GM21528 (cell line): ENCODE measurements at regions not wholly inside any gene's neighbourhood (a gene's known extent, or its start where the extent isn't known, plus 50 kb on each side); places are given as distances from the start of the nearest gene placed in this dataset.

Source experiments
- ATAC-seq: cut with Tn5 transposase; IDR thresholded peaks from one replicate; pipeline ENCODE4 v1.9.1; 2021; ENCODE audit warnings: mild to moderate bottlenecking, moderate library complexity; ENCODE audit not compliant: unreplicated experiment, low FRiP score

DNA sequence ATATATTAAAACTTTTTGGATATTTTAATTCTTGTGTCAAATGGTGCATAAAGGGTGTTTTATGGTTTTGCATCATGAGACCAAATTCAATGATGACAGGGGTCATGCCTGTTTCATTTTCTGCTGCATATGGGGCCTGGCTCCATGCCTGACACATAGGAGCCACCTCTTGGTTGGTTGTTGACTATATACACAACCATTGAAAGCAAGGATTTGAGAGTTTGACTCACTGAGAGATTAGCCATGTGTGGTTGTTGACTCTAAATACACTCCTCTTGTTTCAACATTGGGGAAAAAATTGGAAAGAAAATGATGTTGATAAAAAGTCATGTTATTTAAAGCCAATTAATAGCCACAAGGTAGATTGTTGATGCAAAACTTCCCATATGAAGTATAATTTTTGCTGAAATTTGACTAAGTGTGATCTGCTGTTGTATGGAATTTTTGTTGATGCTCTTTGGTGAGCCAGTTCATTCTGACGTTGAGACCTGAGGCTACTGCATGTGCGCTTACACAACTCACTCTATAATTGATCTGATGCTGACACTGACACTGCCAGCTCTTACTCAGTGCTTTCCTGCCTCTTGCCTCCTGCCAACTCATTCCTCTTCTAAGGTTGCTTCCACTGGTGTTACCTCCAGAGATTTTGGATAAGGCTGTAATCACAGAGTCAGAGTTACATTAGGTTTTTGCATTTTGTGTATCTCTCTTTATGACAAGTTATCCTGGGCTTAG lies 446.2 kb upstream of the SLC14A2 start:
- ATAC-seq: no peak

- ATAC-seq: no peak
Observed at GRCh38 chr18:45169610-45170009, 445.7 kb upstream of the SLC14A2 start.

GRCh38 chr18:45171679-45172191 lies 443.5 kb upstream of the SLC14A2 start:
- no peak for ATAC-seq

DNA sequence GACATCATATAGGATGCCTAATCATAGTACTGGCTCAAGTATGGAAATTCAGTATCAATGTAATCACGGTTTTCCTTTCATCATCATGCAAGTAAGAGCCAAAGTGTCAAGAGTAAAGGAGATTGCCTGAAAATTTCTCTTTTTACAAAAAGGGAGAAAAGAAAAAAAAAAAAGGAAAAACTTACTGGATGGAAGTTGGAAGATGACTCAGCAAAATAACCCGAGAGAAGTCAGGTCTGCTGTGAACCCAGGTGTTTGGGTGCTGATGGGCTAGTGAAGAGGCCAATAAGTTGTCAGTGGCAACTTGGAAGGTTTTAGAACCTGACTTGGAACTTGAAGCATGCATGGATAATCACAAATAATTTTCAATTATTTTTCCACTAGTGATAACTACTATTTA lies 441.9 kb upstream of the SLC14A2 start:
- ATAC-seq: no peak

DNA sequence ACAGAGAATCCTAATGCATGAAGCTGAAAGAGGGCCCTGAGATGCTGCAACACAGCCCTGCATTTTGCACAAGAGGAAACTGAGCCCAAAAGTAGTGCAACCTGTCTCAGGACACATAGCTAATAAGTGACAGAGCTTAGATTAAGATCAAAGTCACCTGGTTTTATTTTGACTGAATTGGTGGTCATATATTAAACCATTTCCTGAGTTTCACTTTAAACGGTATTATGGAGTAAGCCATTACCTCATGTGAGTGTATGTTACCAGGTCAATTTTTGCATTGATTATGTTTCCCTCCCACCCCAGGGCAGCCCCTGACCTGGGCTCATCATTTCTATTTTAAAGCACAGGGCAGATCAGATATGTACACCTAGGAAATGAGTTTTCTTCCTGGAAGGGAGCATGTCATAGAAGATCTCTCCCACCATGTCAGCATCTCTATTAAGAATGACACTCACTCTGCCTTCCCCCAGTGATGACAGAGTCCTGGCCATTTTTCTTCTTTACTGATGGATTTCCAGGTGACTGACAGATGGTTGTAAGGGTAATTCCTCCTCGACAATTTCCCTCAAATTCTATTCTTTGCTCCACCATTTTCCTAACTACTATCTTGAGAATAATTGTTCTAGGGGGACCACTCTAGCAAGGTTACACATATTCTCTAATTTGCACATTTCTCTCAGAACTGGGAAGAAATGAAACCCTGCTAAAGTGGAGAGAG lies 441.3 kb upstream of the SLC14A2 start:
- peak; percentile 63 for ATAC-seq

- no peak for ATAC-seq
Observed at GRCh38 chr18:45174629-45175136, 440.6 kb upstream of the SLC14A2 start.

- no peak for ATAC-seq
Observed at GRCh38 chr18:45175511-45175910, 439.8 kb upstream of the SLC14A2 start.

GRCh38 chr18:45186832-45187231 lies 428.4 kb upstream of the SLC14A2 start:
- no peak for ATAC-seq

DNA sequence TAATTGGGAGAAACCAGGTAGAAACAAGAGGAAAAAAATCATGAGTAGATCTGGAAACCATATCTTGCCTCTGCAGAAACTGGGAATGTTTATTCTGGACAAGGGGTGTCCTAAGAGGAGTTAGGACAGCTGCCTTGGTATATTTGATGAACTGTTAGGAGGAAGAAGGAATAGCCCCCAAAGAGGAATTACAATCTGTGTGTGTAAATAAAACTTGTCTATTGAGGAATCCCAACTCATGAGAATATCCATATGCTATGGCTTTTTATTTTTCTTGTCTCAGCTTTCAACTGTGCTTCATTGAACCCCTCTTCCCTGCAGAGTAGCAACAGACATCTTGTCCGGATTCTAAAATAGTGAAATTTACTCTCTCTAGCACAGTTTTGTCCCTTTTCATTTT lies 423.5 kb upstream of the SLC14A2 start:
- no peak for ATAC-seq

GRCh38 chr18:45197526-45197970 lies 417.7 kb upstream of the SLC14A2 start:
- ATAC-seq: peak; percentile 95

GRCh38 chr18:45198526-45198925 lies 416.8 kb upstream of the SLC14A2 start:
- ATAC-seq: no peak

GRCh38 chr18:45201029-45201428 lies 414.2 kb upstream of the SLC14A2 start:
- no peak for ATAC-seq

DNA sequence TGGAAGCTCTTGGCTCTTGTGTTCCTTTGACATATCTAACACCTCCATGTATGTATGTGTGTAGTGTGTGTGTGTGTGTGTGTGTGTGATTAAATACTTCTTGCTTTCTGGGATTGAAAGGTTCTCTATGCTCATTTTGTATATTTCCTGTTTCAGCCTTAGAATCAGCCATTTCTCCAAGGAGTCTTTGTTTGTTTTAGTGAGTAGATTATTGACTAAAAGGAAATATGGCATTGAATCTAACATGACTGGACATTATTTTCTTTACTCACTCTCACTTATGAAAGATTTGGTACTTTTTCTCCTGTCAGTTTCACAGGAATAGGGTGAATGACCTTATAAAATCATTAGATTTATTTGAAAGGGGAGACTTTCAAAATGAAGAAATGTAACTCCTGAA lies 413.8 kb upstream of the SLC14A2 start:
- no peak for ATAC-seq

GRCh38 chr18:45202061-45202460 lies 413.2 kb upstream of the SLC14A2 start:
- no peak for ATAC-seq

DNA sequence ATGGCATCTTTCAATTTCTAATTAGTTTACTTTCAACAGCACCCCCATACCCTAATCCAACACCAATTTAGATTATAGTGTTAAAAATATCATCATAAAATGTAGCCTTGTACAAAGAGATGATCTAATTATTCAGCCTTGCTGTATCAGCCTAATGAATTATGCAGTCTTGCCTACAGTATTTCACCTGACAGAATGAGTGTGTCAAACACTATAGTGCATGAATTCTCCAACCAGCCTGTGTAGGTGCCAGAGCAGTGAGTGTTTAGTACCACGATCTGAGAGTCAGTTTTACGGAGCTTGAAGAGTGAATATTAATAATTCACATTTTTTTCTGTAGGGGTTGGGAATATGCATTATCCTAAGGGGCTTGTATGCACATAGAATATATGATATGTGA lies 411.6 kb upstream of the SLC14A2 start:
- ATAC-seq: no peak

DNA sequence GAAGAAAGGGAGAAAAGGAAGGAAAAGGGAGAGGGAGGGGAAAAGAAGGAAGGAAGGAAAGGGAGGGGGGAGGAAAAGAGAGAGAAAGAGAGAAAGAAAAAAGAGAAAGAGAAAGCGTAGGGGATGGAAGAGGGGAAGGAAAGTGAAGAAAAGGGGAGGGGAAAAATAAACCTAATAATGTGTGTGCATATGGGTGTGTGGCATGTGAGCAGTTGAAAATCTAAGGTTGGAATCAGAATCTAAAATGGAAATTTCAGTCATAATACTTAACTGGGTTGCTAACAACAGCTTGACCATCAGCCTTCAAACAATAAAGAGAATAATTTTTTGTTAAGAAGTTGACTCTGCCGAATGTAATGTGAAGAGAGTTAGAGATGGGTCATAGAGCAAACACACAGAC lies 407.9 kb upstream of the SLC14A2 start:
- no peak for ATAC-seq

GRCh38 chr18:45208164-45208563 lies 407.1 kb upstream of the SLC14A2 start:
- ATAC-seq: no peak

DNA sequence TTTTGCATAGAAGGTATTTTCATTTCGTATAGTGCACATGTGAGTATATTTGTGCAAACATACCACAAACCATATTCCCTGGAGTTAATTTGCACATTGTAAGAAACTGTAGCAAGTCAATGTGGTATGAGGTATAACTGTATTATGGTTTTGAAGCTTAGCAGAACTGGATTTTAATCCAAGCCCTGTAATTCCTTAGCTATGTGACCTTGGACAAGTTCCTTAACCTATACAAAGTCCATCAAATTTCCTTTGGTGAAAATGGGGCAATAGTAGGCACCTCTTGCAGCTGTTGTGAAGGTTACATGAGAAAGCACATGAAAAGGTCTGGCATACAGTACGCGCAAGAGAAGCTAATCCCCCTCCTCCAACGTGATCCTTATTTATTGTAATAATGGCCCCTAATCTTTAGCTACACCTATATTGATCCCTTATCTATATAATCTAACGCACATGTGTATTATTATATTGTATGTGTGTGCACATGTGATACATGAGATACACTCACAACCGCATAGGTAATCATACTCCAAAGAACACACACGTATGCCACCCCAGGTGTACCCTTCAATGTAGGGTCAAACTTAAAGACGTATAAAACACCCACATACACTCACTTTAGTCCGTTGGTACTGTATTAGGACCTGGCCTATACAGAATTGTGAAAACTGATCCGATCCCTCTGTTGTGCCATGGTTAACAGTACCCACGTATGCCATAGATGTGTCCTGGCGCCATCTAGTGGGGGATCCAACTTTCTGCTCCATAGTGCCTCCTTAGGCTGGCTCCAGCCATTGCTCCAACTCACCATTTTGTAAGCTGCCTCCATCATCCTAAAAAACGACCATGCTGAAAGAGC lies 402.9 kb upstream of the SLC14A2 start:
- ATAC-seq: peak; percentile 98

- ATAC-seq: peak; percentile 22
Observed at GRCh38 chr18:45213040-45213333, 402.3 kb upstream of the SLC14A2 start.

- no peak for ATAC-seq
Observed at GRCh38 chr18:45218436-45218835, 396.8 kb upstream of the SLC14A2 start.

DNA sequence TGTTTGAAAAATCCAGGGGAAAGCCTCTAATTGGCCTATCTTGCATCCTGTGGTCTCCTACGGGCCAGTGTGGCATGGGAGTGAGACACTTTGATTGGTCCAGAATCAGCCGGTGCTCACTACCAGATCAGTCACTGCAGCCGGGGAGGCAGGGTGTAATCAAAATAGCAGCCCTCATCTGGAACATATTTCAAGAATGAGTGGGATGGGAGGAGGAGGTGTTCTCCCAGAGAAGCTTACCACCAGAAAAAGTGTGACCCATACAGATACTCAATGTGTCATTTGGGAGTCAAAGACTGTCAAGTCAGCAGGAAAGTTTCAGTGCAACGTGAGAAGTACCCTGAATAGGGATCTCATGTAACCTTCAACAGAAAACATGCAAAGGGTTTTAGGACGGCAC lies 393.9 kb upstream of the SLC14A2 start:
- ATAC-seq: no peak
